SK-N-SH (cell line): ENCODE measurements at regions not wholly inside any gene's neighbourhood (a gene's known extent, or its start where the extent isn't known, plus 50 kb on each side); places are given as distances from the start of the nearest gene placed in this dataset.
A peak's percentile ranks its signal among the peaks of the same experiment; 100 is the strongest.

Source experiments
- CTCF ChIA-PET: fragments of 300-600, 350-600 bp; formaldehyde crosslinking; extraction: SDS; loops from one replicate; lab custom pipeline; 2021; lab: Yijun Ruan, JAX
- POLR2A ChIA-PET: fragments of 350-600 bp; sonication (Branson Sonifier 250); formaldehyde crosslinking; extraction: SDS; loops from one replicate; lab custom pipeline; 2020; ENCODE audit warnings: antibody characterized with exemption, inconsistent platforms; lab: Yijun Ruan, JAX
- DNase-seq: peaks from one replicate; pipeline ENCODE4 v3.0.0; 2012
- H2AFZ ChIP-seq: fragments of 200-600 bp; sonication (generic); 2 replicates; pipeline ENCODE4 v1.8.1; 2016; ENCODE audit warnings: antibody characterized with exemption, mild to moderate bottlenecking, low read depth
- H3F3A ChIP-seq: fragments of 200-600 bp; sonication (generic); replicated peaks from 2 replicates; pipeline ENCODE3; 2016; ENCODE audit warnings: antibody characterized with exemption, mild to moderate bottlenecking; ENCODE audit not compliant: insufficient read depth
- H3K27ac ChIP-seq, 2 experiments: fragments of 200-500 bp in 1 of 2; fragments of 200-600 bp in 1 of 2; sonication (Bioruptor generic) in 1 of 2; sonication (generic), shearing (Covaris generic) in 1 of 2; 2 replicates each; pipeline versions ENCODE4 v1.5.1 to v1.6.1; 2014 to 2016; ENCODE audit warnings: low read depth in 2 of 2, inconsistent platforms in 1 of 2, low read length in 1 of 2, mild to moderate bottlenecking in 1 of 2, mixed read lengths in 1 of 2
- H3K27me3 ChIP-seq: fragments of 200-600 bp; sonication (generic), shearing (Covaris generic); 2 replicates; pipeline ENCODE4 v1.6.1; 2016; ENCODE audit warnings: mixed run types; ENCODE audit not compliant: insufficient read depth
- H3K36me3 ChIP-seq, 2 experiments: fragments of 200-500 bp in 1 of 2; fragments of 200-600 bp in 1 of 2; sonication (Bioruptor generic) in 1 of 2; sonication (generic) in 1 of 2; replicated peaks in 1 of 2; 2 replicates each; pipeline versions ENCODE3 to v1.5.1; 2014 to 2016; ENCODE audit warnings: low read length in 1 of 2, mild to moderate bottlenecking in 1 of 2; ENCODE audit not compliant: insufficient read depth in 2 of 2, control insufficient read depth in 1 of 2
- H3K4me1 ChIP-seq, 2 experiments: fragments of 200-500 bp in 1 of 2; fragments of 200-600 bp in 1 of 2; sonication (Bioruptor generic) in 1 of 2; sonication (generic), shearing (Covaris generic) in 1 of 2; 2 replicates each; pipeline versions ENCODE4 v1.5.1 to v1.6.1; 2014 to 2016; ENCODE audit warnings: low read depth in 1 of 2, low read length in 1 of 2, mixed run types in 1 of 2; ENCODE audit not compliant: insufficient read depth in 2 of 2, control insufficient read depth in 1 of 2
- H3K4me2 ChIP-seq: fragments of 200-600 bp; sonication (generic), shearing (Covaris generic); 2 replicates; pipeline ENCODE4 v1.6.1; 2017; ENCODE audit warnings: mixed run types
- H3K4me3 ChIP-seq, 2 experiments: fragments of 200-500 bp in 1 of 2; fragments of 200-600 bp in 1 of 2; sonication (Bioruptor generic) in 1 of 2; sonication (generic), shearing (Covaris generic) in 1 of 2; 2 replicates each; pipeline versions ENCODE4 v1.5.1 to v1.8.1; 2014 to 2016; ENCODE audit warnings: low read depth in 2 of 2, inconsistent platforms in 1 of 2, low read length in 1 of 2, mild to moderate bottlenecking in 1 of 2, mixed read lengths in 1 of 2, moderate library complexity in 1 of 2
- H3K79me2 ChIP-seq: fragments of 200-600 bp; sonication (generic); 2 replicates; pipeline ENCODE4 v1.8.1; 2017; ENCODE audit warnings: mild to moderate bottlenecking; ENCODE audit not compliant: insufficient read depth
- H3K9ac ChIP-seq: fragments of 200-600 bp; sonication (generic); 2 replicates; pipeline ENCODE4 v1.6.1; 2017; ENCODE audit warnings: mixed run types
- H3K9me2 ChIP-seq: fragments of 200-600 bp; sonication (generic); 2 replicates; pipeline ENCODE4 v1.6.1; 2017; ENCODE audit warnings: mixed run types
- H3K9me3 ChIP-seq: fragments of 200-600 bp; sonication (generic); 2 replicates; pipeline ENCODE4 v1.6.1; 2017; ENCODE audit warnings: mixed run types, mild to moderate bottlenecking, moderate library complexity
- H4K20me1 ChIP-seq: fragments of 200-600 bp; sonication (generic); 2 replicates; pipeline ENCODE4 v1.6.1; 2017; ENCODE audit warnings: mild to moderate bottlenecking, mixed run types; ENCODE audit not compliant: insufficient read depth
- CHD2 ChIP-seq: fragments of 150-350 bp; IDR thresholded peaks from 2 replicates; pipeline ENCODE4 v1.6.1; 2018; ENCODE audit warnings: low read length; ENCODE audit not compliant: partially characterized antibody
- ELF1 ChIP-seq: IDR thresholded peaks from 2 replicates; pipeline ENCODE4 v1.4.0; 2012
- EP300 ChIP-seq, 2 experiments: IDR thresholded peaks; 2 replicates each; pipeline versions ENCODE4 v1.4.0 to v1.6.1; 2012; ENCODE audit warnings: borderline replicate concordance in 1 of 2, low read depth in 1 of 2, low read length in 1 of 2
- EZH2phosphoT487 ChIP-seq: fragments of 200-600 bp; sonication (generic); IDR thresholded peaks from 2 replicates; pipeline ENCODE4 v1.6.1; 2017; ENCODE audit warnings: low read depth, mixed run types, mild to moderate bottlenecking, antibody characterized with exemption, moderate library complexity, borderline replicate concordance
- FOXJ3 ChIP-seq: sonication (generic); formaldehyde crosslinking; IDR thresholded peaks from 2 replicates; pipeline ENCODE4 v1.5.1; 2020; ENCODE audit warnings: mild to moderate bottlenecking, missing genetic modification reagents
- GABPA ChIP-seq: IDR thresholded peaks from 2 replicates; pipeline ENCODE4 v1.4.0; 2012; ENCODE audit warnings: low read depth, mild to moderate bottlenecking
- JUND ChIP-seq: IDR thresholded peaks from 2 replicates; pipeline ENCODE4 v1.4.0; 2012
- MXI1 ChIP-seq: IDR thresholded peaks from 2 replicates; pipeline ENCODE4 v1.6.1; 2012; ENCODE audit warnings: mild to moderate bottlenecking, low read depth, low read length, improper control_type of control experiment
- POLR2AphosphoS5 ChIP-seq: IDR thresholded peaks from 2 replicates; pipeline ENCODE4 v1.6.1; 2012; ENCODE audit warnings: low read depth, low read length
- RAD21 ChIP-seq: IDR thresholded peaks from 2 replicates; pipeline ENCODE4 v1.6.1; 2012; ENCODE audit warnings: mild to moderate bottlenecking, low read length
- RCOR1 ChIP-seq: fragments of 150-350 bp; IDR thresholded peaks from 2 replicates; pipeline ENCODE4 v1.6.1; 2017; ENCODE audit warnings: antibody characterized with exemption, low read length
- REST ChIP-seq: IDR thresholded peaks from 2 replicates; pipeline ENCODE4 v1.6.1; 2012; ENCODE audit warnings: mild to moderate bottlenecking, low read depth, low read length, moderate library complexity
- RXRA ChIP-seq: IDR thresholded peaks from 2 replicates; pipeline ENCODE4 v1.4.0; 2012; ENCODE audit warnings: low read depth, mild to moderate bottlenecking, borderline replicate concordance
- SMC3 ChIP-seq: IDR thresholded peaks from 2 replicates; pipeline ENCODE4 v1.6.1; 2012; ENCODE audit warnings: low read depth, low read length, improper control_type of control experiment
- TCF12 ChIP-seq: IDR thresholded peaks from 2 replicates; pipeline ENCODE4 v1.4.0; 2012
- TEAD4 ChIP-seq: IDR thresholded peaks from 2 replicates; pipeline ENCODE4 v1.4.0; 2012; ENCODE audit warnings: mild to moderate bottlenecking, borderline replicate concordance; ENCODE audit not compliant: insufficient read depth
- YY1 ChIP-seq: IDR thresholded peaks from 2 replicates; pipeline ENCODE4 v1.4.0; 2012; ENCODE audit warnings: low read depth, mild to moderate bottlenecking
- WGBS: methylation state at CpG from one replicate; pipeline ENCODE4 v1.1.6; 2017; ENCODE audit warnings: low lambda C conversion rate; 5-methylcytosine and 5-hydroxymethylcytosine counted together
- TF ChIP-seq, protein P1 (sequence below): fragments of 150-350 bp; IDR thresholded peaks from 2 replicates; pipeline ENCODE4 v1.6.1; 2017; ENCODE audit warnings: antibody characterized with exemption, low read length, low read depth, borderline replicate concordance

GRCh38 chr4:127188847-127189246 is 443.9 kb upstream of the INTU start (continued):
- TF ChIP-seq RAD21 (peak; percentile 71), CHD2 (no peak), POLR2AphosphoS5 (no peak), ELF1 (no peak), FOXJ3 (CRISPR knock-in tag) (no peak), EP300 (IDR thresholded peaks at IDR 0.05; ENCODE audit: borderline replicate concordance in 1 of 2, low read depth in 1 of 2, low read length in 1 of 2) (no peak), EZH2phosphoT487 (no peak), RXRA (no peak), TCF12 (no peak), RCOR1 (no peak), YY1 (no peak), GABPA (no peak)
- TF ChIP-seq, all 33 proteins: peak for 3

- Histone ChIP-seq H3K4me3 (no peak overlapping the region), H4K20me1 (no peaks in the 10 kb centered on the region), H3F3A (no peaks in the 10 kb centered on the region), H3K27me3 (no peaks in the 10 kb centered on the region), H3K9me2 (no peaks in the 10 kb centered on the region), H3K9ac (no peak overlapping the region), H3K4me2 (no peak overlapping the region), H3K27ac (no peak overlapping the region)
- POLR2A ChIA-PET = no interaction called here
- WGBS = 48% methylated on average over 1 of the region's 1 CpG
- CTCF ChIA-PET = interaction anchor here (1.0 kb wide), 1 partner anchor 207 kb away, joined by 3 read pairs; no protein-coding TSS in a partner anchor
- TF ChIP-seq, protein P1, sequence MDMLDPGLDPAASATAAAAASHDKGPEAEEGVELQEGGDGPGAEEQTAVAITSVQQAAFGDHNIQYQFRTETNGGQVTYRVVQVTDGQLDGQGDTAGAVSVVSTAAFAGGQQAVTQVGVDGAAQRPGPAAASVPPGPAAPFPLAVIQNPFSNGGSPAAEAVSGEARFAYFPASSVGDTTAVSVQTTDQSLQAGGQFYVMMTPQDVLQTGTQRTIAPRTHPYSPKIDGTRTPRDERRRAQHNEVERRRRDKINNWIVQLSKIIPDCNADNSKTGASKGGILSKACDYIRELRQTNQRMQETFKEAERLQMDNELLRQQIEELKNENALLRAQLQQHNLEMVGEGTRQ = no peak
- TF ChIP-seq RXRA = no peak
- no peak for TF ChIP-seq TEAD4
- no peak for TF ChIP-seq SMC3
- no peak for TF ChIP-seq EZH2phosphoT487
- TF ChIP-seq RAD21 = no peak
- no peak for TF ChIP-seq REST
- TF ChIP-seq MXI1 = no peak
- no peak for TF ChIP-seq YY1
- TF ChIP-seq JUND = no peak
- TF ChIP-seq, all 33 proteins: peak for 0
- Histone ChIP-seq H3K4me1 (no peaks in the 10 kb centered on the region), H3K79me2 (no peaks in the 10 kb centered on the region), H3K36me3 (no peaks in the 10 kb centered on the region), H2AFZ (no peak overlapping the region), H3K9me3 (no peaks in the 10 kb centered on the region)
- no peak for DNase-seq
Observed at GRCh38 chr4:127194281-127194680, 438.5 kb upstream of the INTU start.
